ENCODE measurements at regions not wholly inside any gene's neighbourhood (a gene's known extent, or its start where the extent isn't known, plus 50 kb on each side); places are given as distances from the start of the nearest gene placed in this dataset.

- TF ChIP-seq CTCF (IDR thresholded peaks at IDR 0.05) (no peak), POLR2A (IDR thresholded peaks at IDR 0.05) (no peak), POLR2AphosphoS5 (IDR thresholded peaks at IDR 0.05) (no peak), EP300 (IDR thresholded peaks at IDR 0.05) (no peak)
These were observed 366.7 kb downstream of the DUSP6 start for GRCh38 chr12:88985631-88986030.

Measured in gastroesophageal sphincter (tissue), 3 donors.